A673 (cell line): ENCODE measurements at regions not wholly inside any gene's neighbourhood (a gene's known extent, or its start where the extent isn't known, plus 50 kb on each side); places are given as distances from the start of the nearest gene placed in this dataset.

Source experiments
- BruUV-seq: library from RNA; stranded (reverse); fragments of 400-500 nt; replicated peaks from 2 replicates; lab custom pipeline; 2021; lab: Mats Ljungman, UMichigan
- CTCF ChIA-PET: fragments of 300-600 bp; sonication (Branson Sonifier 250); formaldehyde crosslinking; loops from one replicate; lab custom pipeline; 2022; ENCODE audit warnings: antibody characterized with exemption; lab: Charles Lee
- POLR2A ChIA-PET: fragments of 300-600 bp; sonication (Branson Sonifier 250); formaldehyde crosslinking; loops from one replicate; lab custom pipeline; 2022; ENCODE audit warnings: antibody characterized with exemption; ENCODE audit not compliant: low non-redundant PET; lab: Charles Lee
- DNase-seq: peaks from one replicate; pipeline ENCODE4 v3.0.0-alpha.2; 2015; ENCODE audit warnings: low spot score
- H3K27ac ChIP-seq: fragments of 200-600 bp; sonication (generic); 2 replicates; pipeline ENCODE4 v1.5.1; 2016; ENCODE audit warnings: mixed run types, low read depth, mild to moderate bottlenecking, mixed read lengths, antibody characterized with exemption, low read length; ENCODE audit not compliant: poor library complexity, severe bottlenecking
- H3K27me3 ChIP-seq: fragments of 200-600 bp; sonication (generic); replicated peaks from 2 replicates; pipeline ENCODE4 v1.6.1; 2017; ENCODE audit warnings: mixed run types, low read depth, mild to moderate bottlenecking, mixed read lengths, antibody characterized with exemption, low read length; ENCODE audit not compliant: insufficient read depth, poor library complexity
- H3K36me3 ChIP-seq: fragments of 200-600 bp; sonication (generic); 2 replicates; pipeline ENCODE4 v1.6.1; 2016; ENCODE audit warnings: mixed run types, mild to moderate bottlenecking, mixed read lengths, antibody characterized with exemption, low read length; ENCODE audit not compliant: insufficient read depth, poor library complexity, severe bottlenecking
- H3K4me1 ChIP-seq: fragments of 200-600 bp; sonication (generic); 2 replicates; pipeline ENCODE4 v1.6.1; 2017; ENCODE audit warnings: mixed run types, mild to moderate bottlenecking, mixed read lengths, antibody characterized with exemption, low read length; ENCODE audit not compliant: insufficient read depth, poor library complexity, severe bottlenecking
- H3K4me3 ChIP-seq: fragments of 200-600 bp; sonication (generic); 2 replicates; pipeline ENCODE4 v1.5.1; 2016; ENCODE audit warnings: low read depth, mixed run types, mild to moderate bottlenecking, mixed read lengths, low read length; ENCODE audit not compliant: poor library complexity, severe bottlenecking
- H3K9me3 ChIP-seq: fragments of 200-600 bp; sonication (generic); 2 replicates; pipeline ENCODE4 v1.6.1; 2016; ENCODE audit warnings: mixed run types, low read depth, mild to moderate bottlenecking, mixed read lengths, antibody characterized with exemption, low read length; ENCODE audit not compliant: poor library complexity, severe bottlenecking
- EZH2 ChIP-seq: fragments of 200-600 bp; sonication (generic); IDR thresholded peaks from 2 replicates; pipeline ENCODE4 v1.6.1; 2017; ENCODE audit warnings: borderline replicate concordance, low read depth, mild to moderate bottlenecking, mixed read lengths, antibody characterized with exemption, low read length; ENCODE audit not compliant: poor library complexity, severe bottlenecking
- intact Hi-C: fragments of 100-400 bp; cut with micrococcal nuclease; formaldehyde crosslinking; loops from one replicate; pipeline ENCODE4 v1.10.0; 2022; ENCODE audit not compliant: unreplicated experiment
- TF ChIP-seq, protein P1 (sequence below): fragments of 300-800, 200-600 bp; sonication (generic); conservative IDR thresholded peaks from 2 replicates; pipeline ENCODE4 v1.5.1; 2017; ENCODE audit warnings: low read depth, mild to moderate bottlenecking, antibody characterized with exemption, low read length, moderate library complexity, mixed read lengths

DNA sequence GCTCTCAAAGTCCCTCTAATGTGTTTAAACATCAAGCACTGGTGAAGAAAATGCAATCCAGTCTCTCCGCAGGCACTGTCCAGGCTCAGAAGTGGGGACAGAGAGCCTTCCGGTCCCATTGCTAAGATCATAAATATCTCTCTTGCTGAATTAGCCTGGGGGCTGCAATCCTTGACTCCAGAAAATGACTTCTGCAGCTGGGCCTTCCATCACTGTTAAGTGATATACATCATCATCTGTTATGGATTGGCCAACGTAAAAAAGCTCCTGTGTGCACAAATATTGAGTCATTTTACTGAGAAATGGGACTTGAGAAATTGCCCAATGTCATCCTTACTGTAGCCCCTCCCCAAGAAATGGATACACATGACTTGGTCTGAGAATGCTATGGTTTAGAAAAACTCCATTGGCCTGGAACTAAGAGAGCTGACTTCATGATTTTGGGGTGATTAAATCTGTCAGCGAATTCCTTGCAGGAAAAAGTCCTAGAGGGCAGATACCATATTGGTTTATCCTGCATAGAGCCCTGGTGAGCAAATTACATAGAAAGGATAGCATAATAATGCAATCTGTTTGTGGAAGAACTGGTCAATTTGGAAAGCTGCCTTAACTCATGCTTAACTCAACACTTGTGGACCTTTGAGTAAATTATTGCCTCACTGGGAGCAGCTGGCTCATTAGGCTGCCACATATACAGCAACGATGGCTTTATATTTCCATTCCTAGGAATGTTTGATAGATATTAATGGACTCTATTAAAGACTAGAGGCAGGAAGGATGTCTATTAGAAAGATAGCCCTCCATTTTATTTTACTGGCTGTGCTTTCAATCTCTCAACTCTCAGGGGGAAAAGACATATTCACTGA is 346.1 kb downstream of the GBA3 start:
- intact Hi-C loops: no loop called here
- Histone ChIP-seq H3K9me3 (no peaks in the 10 kb centered on the region), H3K27ac (no peak overlapping the region), H3K36me3 (no peaks in the 10 kb centered on the region), H3K4me1 (no peaks in the 10 kb centered on the region), H3K4me3 (no peak overlapping the region), H3K27me3 (no peaks in the 10 kb centered on the region)
- CTCF ChIA-PET: no interaction called here
- no peak for DNase-seq
- TF ChIP-seq EZH2: no peak
- TF ChIP-seq, protein P1, sequence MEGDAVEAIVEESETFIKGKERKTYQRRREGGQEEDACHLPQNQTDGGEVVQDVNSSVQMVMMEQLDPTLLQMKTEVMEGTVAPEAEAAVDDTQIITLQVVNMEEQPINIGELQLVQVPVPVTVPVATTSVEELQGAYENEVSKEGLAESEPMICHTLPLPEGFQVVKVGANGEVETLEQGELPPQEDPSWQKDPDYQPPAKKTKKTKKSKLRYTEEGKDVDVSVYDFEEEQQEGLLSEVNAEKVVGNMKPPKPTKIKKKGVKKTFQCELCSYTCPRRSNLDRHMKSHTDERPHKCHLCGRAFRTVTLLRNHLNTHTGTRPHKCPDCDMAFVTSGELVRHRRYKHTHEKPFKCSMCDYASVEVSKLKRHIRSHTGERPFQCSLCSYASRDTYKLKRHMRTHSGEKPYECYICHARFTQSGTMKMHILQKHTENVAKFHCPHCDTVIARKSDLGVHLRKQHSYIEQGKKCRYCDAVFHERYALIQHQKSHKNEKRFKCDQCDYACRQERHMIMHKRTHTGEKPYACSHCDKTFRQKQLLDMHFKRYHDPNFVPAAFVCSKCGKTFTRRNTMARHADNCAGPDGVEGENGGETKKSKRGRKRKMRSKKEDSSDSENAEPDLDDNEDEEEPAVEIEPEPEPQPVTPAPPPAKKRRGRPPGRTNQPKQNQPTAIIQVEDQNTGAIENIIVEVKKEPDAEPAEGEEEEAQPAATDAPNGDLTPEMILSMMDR: no peak
- POLR2A ChIA-PET: no interaction called here
- BruUV-seq: no TSS peak

DNA sequence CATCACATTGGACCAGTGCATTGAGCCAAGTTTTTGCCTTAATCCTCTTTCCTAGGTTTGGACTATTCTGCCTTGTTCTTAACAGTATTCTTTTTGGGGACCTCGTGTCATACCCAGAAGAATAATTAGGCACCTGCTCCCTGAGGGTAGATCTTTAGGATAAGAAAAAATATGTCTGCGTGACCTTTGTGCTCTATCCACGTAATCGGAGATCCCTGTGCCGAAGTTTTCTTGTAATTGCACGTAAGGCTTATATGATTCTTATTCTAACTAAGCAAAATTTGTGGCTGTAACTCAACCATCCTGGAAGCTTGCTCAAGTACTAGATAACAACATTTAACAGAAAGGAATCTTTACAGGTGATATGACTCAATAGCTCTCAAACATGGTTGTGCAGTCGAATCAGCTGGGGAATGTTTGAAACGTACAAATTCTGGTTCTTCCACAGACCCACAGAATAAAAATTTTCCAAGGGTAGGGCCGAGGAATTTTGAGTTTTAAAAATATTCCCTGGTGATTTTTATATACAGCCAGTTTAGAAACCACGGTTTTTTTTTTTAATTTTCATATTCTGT is 344.3 kb downstream of the GBA3 start:
- POLR2A ChIA-PET: no interaction called here
- no peak for TF ChIP-seq EZH2
- TF ChIP-seq, protein P1: no peak
- H3K36me3 ChIP-seq: no peaks in the 10 kb centered on the region
- intact Hi-C loops: no loop called here
- no peak for DNase-seq
- H3K4me3 ChIP-seq: no peak overlapping the region
- H3K9me3 ChIP-seq: no peaks in the 10 kb centered on the region
- no peak overlapping the region for H3K27ac ChIP-seq
- H3K27me3 ChIP-seq: no peaks in the 10 kb centered on the region
- H3K4me1 ChIP-seq: no peaks in the 10 kb centered on the region
- BruUV-seq: no TSS peak
- CTCF ChIA-PET: no interaction called here

DNA sequence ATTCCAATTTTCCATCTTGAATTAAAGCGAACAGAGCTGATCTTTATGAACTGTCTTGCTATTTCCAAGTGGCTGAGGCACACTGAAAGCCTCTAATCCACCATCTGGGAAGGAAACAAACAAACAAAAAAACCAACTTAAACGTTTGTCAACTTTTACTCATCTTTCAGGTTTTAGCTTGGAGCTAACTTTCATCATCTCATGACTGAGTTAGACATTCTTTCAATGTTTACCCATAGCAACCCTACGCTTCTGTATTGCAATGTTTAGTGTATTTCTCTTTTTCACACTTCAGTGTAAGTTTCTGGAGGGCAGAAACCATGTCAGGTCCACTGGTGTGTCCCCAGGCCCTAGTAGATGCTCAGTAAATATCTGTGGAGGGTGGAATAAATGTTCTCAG is 343.8 kb downstream of the GBA3 start:
- DNase-seq: no peak
- no peaks in the 10 kb centered on the region for H3K4me1 ChIP-seq
- BruUV-seq: no TSS peak
- H3K36me3 ChIP-seq: no peaks in the 10 kb centered on the region
- H3K27ac ChIP-seq: no peak overlapping the region
- intact Hi-C loops: no loop called here
- H3K4me3 ChIP-seq: no peak overlapping the region
- H3K9me3 ChIP-seq: no peaks in the 10 kb centered on the region
- no peaks in the 10 kb centered on the region for H3K27me3 ChIP-seq
- POLR2A ChIA-PET: no interaction called here
- TF ChIP-seq, protein P1: no peak
- no peak for TF ChIP-seq EZH2
- CTCF ChIA-PET: no interaction called here
